ENCODE measurements at regions not wholly inside any gene's neighbourhood (a gene's known extent, or its start where the extent isn't known, plus 50 kb on each side); places are given as distances from the start of the nearest gene placed in this dataset.

- Histone ChIP-seq H3K79me2 (ENCODE audit: control insufficient read depth, insufficient read depth, low read length) (no peaks in the 10 kb centered on the region), H3K4me1 (ENCODE audit: control insufficient read depth in 2 of 2, insufficient read depth in 2 of 2, low read length in 2 of 2) (no peaks in the 10 kb centered on the region), H4K20me1 (ENCODE audit: control insufficient read depth, insufficient read depth, low read length, poor library complexity, severe bottlenecking) (no peaks in the 10 kb centered on the region), H3K4me2 (replicated peaks; ENCODE audit: low read depth, low read length, poor library complexity, severe bottlenecking) (no peak overlapping the region), H3K36me3 (replicated peaks in 1 of 2; ENCODE audit: control extremely low read depth in 1 of 2, control insufficient read depth in 1 of 2, extremely low read depth in 1 of 2, insufficient read depth in 2 of 2, low read length in 1 of 2) (no peaks in the 10 kb centered on the region), H3K9ac (ENCODE audit: low read length) (no peak overlapping the region), H3K9me3 (ENCODE audit: control extremely low read depth in 1 of 3, control insufficient read depth in 2 of 3, insufficient read depth in 1 of 3, low read length in 2 of 3) (peaks cover 0 to 7% (median 0%) of the 10 kb centered on the region in 3 donors), H3K27me3 (replicated peaks in 1 of 4; ENCODE audit: control extremely low read depth in 1 of 4, control insufficient read depth in 3 of 4, insufficient read depth in 4 of 4, low read length in 3 of 4) (no peaks in the 10 kb centered on the region), H3K27ac (ENCODE audit: low read length in 2 of 2) (no peak overlapping the region), H3K4me3 (ENCODE audit: control extremely low read depth in 1 of 5, extremely low read depth in 1 of 5, insufficient read depth in 1 of 5, low read depth in 2 of 5, low read length in 4 of 5) (no peak overlapping the region), H2AFZ (ENCODE audit: insufficient read depth, low read depth, low read length, poor library complexity, severe bottlenecking) (no peak overlapping the region)
- WGBS (ENCODE audit: insufficient coverage): 93% methylated on average over 5 of the region's 7 CpGs
- intact Hi-C loops (cut with micrococcal nuclease): no loop called here
- ATAC-seq (ENCODE audit: low read depth) (no peak), DNase-seq (no peak)
- TF ChIP-seq EZH2 (IDR thresholded peaks at IDR 0.05; ENCODE audit: borderline replicate concordance, insufficient read depth, low read depth, low read length, poor library complexity, severe bottlenecking) (no peak), CTCF (IDR thresholded peaks at IDR 0.05) (no peak)
- POLR2A ChIA-PET: no interaction called here
- Mint-ChIP-seq H3K9me3 (ENCODE audit: insufficient read depth) (peaks cover 7% of the 10 kb centered on the region), H3K4me1 (no peaks in the 10 kb centered on the region), H3K27ac (no peak overlapping the region), H3K27me3 (no peaks in the 10 kb centered on the region), H3K4me3 (no peak overlapping the region)
- CTCF ChIA-PET: no interaction called here
Measured at GRCh38 chr1:238296371-238296770, 405.6 kb upstream of the ZP4 start.

- POLR2A ChIA-PET: no interaction called here
Measured at GRCh38 chr1:238293075-238293474, 402.4 kb upstream of the ZP4 start.

More at GRCh38 chr1:238293075-238293474, 402.4 kb upstream of the ZP4 start:
- no peak overlapping the region for H3K4me2 ChIP-seq (replicated peaks; ENCODE audit: low read depth, low read length, poor library complexity, severe bottlenecking)
- no peak overlapping the region for H3K9ac ChIP-seq (ENCODE audit: low read length)
- TF ChIP-seq EZH2 (IDR thresholded peaks at IDR 0.05; ENCODE audit: borderline replicate concordance, insufficient read depth, low read depth, low read length, poor library complexity, severe bottlenecking) (no peak), CTCF (IDR thresholded peaks at IDR 0.05) (no peak)
- CTCF ChIA-PET: interaction anchor here (0.7 kb wide), 1 partner anchor 19 kb away, joined by 3 read pairs; no protein-coding TSS in a partner anchor
- Mint-ChIP-seq H3K27ac (no peak overlapping the region), H3K9me3 (ENCODE audit: insufficient read depth) (peaks cover 6% of the 10 kb centered on the region), H3K27me3 (no peaks in the 10 kb centered on the region), H3K4me1 (no peaks in the 10 kb centered on the region), H3K4me3 (no peak overlapping the region)
- H3K27me3 ChIP-seq (replicated peaks in 1 of 4; ENCODE audit: control extremely low read depth in 1 of 4, control insufficient read depth in 3 of 4, insufficient read depth in 4 of 4, low read length in 3 of 4): no peaks in the 10 kb centered on the region
- ATAC-seq (ENCODE audit: low read depth) (no peak), DNase-seq (no peak)
- H3K36me3 ChIP-seq (replicated peaks in 1 of 2; ENCODE audit: control extremely low read depth in 1 of 2, control insufficient read depth in 1 of 2, extremely low read depth in 1 of 2, insufficient read depth in 2 of 2, low read length in 1 of 2): no peaks in the 10 kb centered on the region
- intact Hi-C loops (cut with micrococcal nuclease): no loop called here
- no peak overlapping the region for H3K4me3 ChIP-seq (ENCODE audit: control extremely low read depth in 1 of 5, extremely low read depth in 1 of 5, insufficient read depth in 1 of 5, low read depth in 2 of 5, low read length in 4 of 5)
- peaks cover 0 to 7% (median 0%) of the 10 kb centered on the region in 3 donors for H3K9me3 ChIP-seq (ENCODE audit: control extremely low read depth in 1 of 3, control insufficient read depth in 2 of 3, insufficient read depth in 1 of 3, low read length in 2 of 3)
- no peaks in the 10 kb centered on the region for H3K4me1 ChIP-seq (ENCODE audit: control insufficient read depth in 2 of 2, insufficient read depth in 2 of 2, low read length in 2 of 2)
- no peaks in the 10 kb centered on the region for H3K79me2 ChIP-seq (ENCODE audit: control insufficient read depth, insufficient read depth, low read length)
- no peak overlapping the region for H3K27ac ChIP-seq (ENCODE audit: low read length in 2 of 2)
- 86% methylated on average over 1 of the region's 3 CpGs for WGBS (ENCODE audit: insufficient coverage)
- H4K20me1 ChIP-seq (ENCODE audit: control insufficient read depth, insufficient read depth, low read length, poor library complexity, severe bottlenecking): no peaks in the 10 kb centered on the region
- no peak overlapping the region for H2AFZ ChIP-seq (ENCODE audit: insufficient read depth, low read depth, low read length, poor library complexity, severe bottlenecking)

Measured in B cell (primary cell).